ENCODE measurements at regions not wholly inside any gene's neighbourhood (a gene's known extent, or its start where the extent isn't known, plus 50 kb on each side); places are given as distances from the start of the nearest gene placed in this dataset.

DNA sequence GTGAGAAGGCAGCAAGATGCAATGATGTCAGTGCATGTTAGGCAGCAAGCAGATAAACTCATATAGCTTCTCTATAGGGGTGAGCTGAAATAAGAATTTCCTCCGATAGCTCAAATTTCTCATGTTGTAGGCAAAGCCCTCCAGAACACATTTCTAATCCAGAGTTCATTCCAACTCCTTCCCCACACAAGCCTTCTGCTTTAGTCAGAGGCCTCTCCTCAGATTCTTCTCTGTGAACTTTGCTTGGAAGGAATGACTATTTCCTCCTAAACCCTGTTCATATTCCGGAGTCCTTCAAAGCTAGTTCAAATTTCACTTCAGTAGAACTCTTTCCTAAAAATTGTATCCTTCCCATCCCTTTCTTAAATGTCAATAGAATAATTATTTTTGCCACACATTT lies 144.8 kb downstream of the KCNJ2 start:
- TF ChIP-seq EZH2 (IDR thresholded peaks at IDR 0.05; ENCODE audit: borderline replicate concordance), result no peak
- TF ChIP-seq, protein P1, sequence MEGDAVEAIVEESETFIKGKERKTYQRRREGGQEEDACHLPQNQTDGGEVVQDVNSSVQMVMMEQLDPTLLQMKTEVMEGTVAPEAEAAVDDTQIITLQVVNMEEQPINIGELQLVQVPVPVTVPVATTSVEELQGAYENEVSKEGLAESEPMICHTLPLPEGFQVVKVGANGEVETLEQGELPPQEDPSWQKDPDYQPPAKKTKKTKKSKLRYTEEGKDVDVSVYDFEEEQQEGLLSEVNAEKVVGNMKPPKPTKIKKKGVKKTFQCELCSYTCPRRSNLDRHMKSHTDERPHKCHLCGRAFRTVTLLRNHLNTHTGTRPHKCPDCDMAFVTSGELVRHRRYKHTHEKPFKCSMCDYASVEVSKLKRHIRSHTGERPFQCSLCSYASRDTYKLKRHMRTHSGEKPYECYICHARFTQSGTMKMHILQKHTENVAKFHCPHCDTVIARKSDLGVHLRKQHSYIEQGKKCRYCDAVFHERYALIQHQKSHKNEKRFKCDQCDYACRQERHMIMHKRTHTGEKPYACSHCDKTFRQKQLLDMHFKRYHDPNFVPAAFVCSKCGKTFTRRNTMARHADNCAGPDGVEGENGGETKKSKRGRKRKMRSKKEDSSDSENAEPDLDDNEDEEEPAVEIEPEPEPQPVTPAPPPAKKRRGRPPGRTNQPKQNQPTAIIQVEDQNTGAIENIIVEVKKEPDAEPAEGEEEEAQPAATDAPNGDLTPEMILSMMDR (IDR thresholded peaks at IDR 0.05; ENCODE audit: poor library complexity), result no peak
- no peak for TF ChIP-seq EZH2phosphoT487 (IDR thresholded peaks at IDR 0.05; ENCODE audit: low read depth, severe bottlenecking, unreplicated experiment)
- DNase-seq (ENCODE audit: low spot score), result no peak
- 79% methylated on average over 2 of the region's 2 CpGs for WGBS (ENCODE audit: low lambda C conversion rate, missing lambda C conversion rate)
- no peaks in the 10 kb centered on the region for H3K36me3 ChIP-seq (replicated peaks; ENCODE audit: insufficient read depth, low read depth)
- H3K9me3 ChIP-seq (ENCODE audit: low read depth), result no peaks in the 10 kb centered on the region
- no peak overlapping the region for H3K4me2 ChIP-seq
- no peaks in the 10 kb centered on the region for H3K79me2 ChIP-seq
- H3K4me1 ChIP-seq (ENCODE audit: insufficient read depth), result no peaks in the 10 kb centered on the region
- no peaks in the 10 kb centered on the region for H3K27me3 ChIP-seq
- H3K9me2 ChIP-seq (replicated peaks; ENCODE audit: insufficient read depth), result no peaks in the 10 kb centered on the region
- H3K27ac ChIP-seq, result no peak overlapping the region
- no peak overlapping the region for H3K4me3 ChIP-seq
- H2AFZ ChIP-seq, result no peak overlapping the region
- no peaks in the 10 kb centered on the region for H4K20me1 ChIP-seq (ENCODE audit: insufficient read depth, poor library complexity, severe bottlenecking)

DNA sequence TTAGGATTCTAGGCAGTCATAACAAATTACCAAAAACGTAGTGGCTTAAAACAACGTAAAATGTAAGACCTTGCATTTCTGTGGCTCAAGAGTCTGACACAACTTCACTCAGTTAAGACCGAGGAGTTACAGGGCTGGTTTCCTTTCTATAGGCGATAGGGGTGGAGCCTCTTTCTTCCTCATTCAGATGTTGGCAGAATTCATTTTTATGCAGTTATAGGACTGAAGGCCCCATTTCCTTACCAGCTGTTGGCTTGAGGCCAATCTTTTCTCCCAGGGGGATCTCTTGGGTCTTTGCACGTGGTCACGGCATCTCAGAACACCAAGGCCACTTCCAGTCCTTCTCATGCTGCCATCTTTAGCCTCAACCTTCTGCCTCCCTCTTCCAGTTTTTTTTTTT lies 145.2 kb downstream of the KCNJ2 start:
- no peak for DNase-seq (ENCODE audit: low spot score)
- no peaks in the 10 kb centered on the region for H3K27me3 ChIP-seq
- no peaks in the 10 kb centered on the region for H3K4me1 ChIP-seq (ENCODE audit: insufficient read depth)
- H3K9me2 ChIP-seq (replicated peaks; ENCODE audit: insufficient read depth), result no peaks in the 10 kb centered on the region
- no peaks in the 10 kb centered on the region for H3K36me3 ChIP-seq (replicated peaks; ENCODE audit: insufficient read depth, low read depth)
- no peaks in the 10 kb centered on the region for H3K9me3 ChIP-seq (ENCODE audit: low read depth)
- 88% methylated on average over 6 of the region's 6 CpGs for WGBS (ENCODE audit: low lambda C conversion rate, missing lambda C conversion rate)
- TF ChIP-seq, protein P1 (IDR thresholded peaks at IDR 0.05; ENCODE audit: poor library complexity), result no peak
- no peak for TF ChIP-seq EZH2phosphoT487 (IDR thresholded peaks at IDR 0.05; ENCODE audit: low read depth, severe bottlenecking, unreplicated experiment)
- no peak overlapping the region for H2AFZ ChIP-seq
- no peak overlapping the region for H3K4me3 ChIP-seq
- no peaks in the 10 kb centered on the region for H3K79me2 ChIP-seq
- no peak overlapping the region for H3K27ac ChIP-seq
- H3K4me2 ChIP-seq, result no peak overlapping the region
- H4K20me1 ChIP-seq (ENCODE audit: insufficient read depth, poor library complexity, severe bottlenecking), result no peaks in the 10 kb centered on the region

DNA sequence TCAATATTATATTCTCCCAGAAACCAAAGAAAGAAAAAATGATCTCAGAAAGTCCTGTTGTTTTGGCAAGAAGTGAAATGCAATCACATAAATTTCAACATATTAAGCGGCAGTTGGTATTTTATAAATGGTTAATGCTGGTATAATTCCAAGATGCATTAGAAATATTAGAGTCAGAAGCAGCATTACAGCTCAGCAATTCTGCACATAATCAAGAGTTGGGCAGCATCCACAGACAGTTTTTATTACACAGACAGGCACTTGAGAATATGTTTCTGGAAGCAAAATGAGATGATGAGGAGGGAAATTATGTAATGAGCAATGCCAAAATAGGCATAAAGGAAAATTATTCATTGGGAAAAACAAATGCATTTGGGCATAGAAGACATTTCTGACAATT lies 148.1 kb downstream of the KCNJ2 start:
- TF ChIP-seq EZH2 (IDR thresholded peaks at IDR 0.05; ENCODE audit: borderline replicate concordance) (no peak), EZH2phosphoT487 (IDR thresholded peaks at IDR 0.05; ENCODE audit: low read depth, severe bottlenecking, unreplicated experiment) (no peak)
- TF ChIP-seq, protein P1 (IDR thresholded peaks at IDR 0.05; ENCODE audit: poor library complexity), result no peak
- WGBS (ENCODE audit: low lambda C conversion rate, missing lambda C conversion rate), result 63% methylated on average over 1 of the region's 1 CpG
- Histone ChIP-seq H3K4me3 (no peak overlapping the region), H3K36me3 (replicated peaks; ENCODE audit: insufficient read depth, low read depth) (no peaks in the 10 kb centered on the region), H3K9me2 (replicated peaks; ENCODE audit: insufficient read depth) (no peaks in the 10 kb centered on the region), H3K4me2 (no peak overlapping the region), H2AFZ (no peak overlapping the region), H3K9me3 (ENCODE audit: low read depth) (no peaks in the 10 kb centered on the region), H3K27ac (no peak overlapping the region), H3K4me1 (ENCODE audit: insufficient read depth) (no peaks in the 10 kb centered on the region), H4K20me1 (ENCODE audit: insufficient read depth, poor library complexity, severe bottlenecking) (no peaks in the 10 kb centered on the region), H3K79me2 (no peaks in the 10 kb centered on the region), H3K27me3 (no peaks in the 10 kb centered on the region)
- DNase-seq (ENCODE audit: low spot score), result no peak

DNA sequence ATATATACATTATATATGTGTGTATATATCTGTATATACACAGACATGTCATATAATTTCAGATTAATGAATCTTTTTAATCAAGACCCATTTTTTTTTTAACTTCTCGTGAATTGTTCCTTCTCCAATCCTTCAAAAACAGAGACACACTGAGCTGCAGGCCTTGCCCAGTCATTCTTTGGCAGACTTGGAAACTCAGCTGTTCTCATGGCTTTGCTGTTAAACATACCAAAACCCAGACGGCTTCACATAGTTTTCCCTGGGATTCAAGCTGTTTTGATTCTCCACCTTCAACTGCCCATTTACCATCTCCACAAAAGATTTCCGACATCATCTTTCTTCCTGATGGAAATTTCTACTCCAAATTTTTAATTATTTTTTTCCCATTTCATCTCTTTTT lies 148.7 kb downstream of the KCNJ2 start:
- DNase-seq (ENCODE audit: low spot score), result no peak
- H4K20me1 ChIP-seq (ENCODE audit: insufficient read depth, poor library complexity, severe bottlenecking), result no peaks in the 10 kb centered on the region
- H3K9me2 ChIP-seq (replicated peaks; ENCODE audit: insufficient read depth), result no peaks in the 10 kb centered on the region
- 87% methylated on average over 3 of the region's 3 CpGs for WGBS (ENCODE audit: low lambda C conversion rate, missing lambda C conversion rate)
- H3K79me2 ChIP-seq, result no peaks in the 10 kb centered on the region
- no peaks in the 10 kb centered on the region for H3K36me3 ChIP-seq (replicated peaks; ENCODE audit: insufficient read depth, low read depth)
- H3K27me3 ChIP-seq, result no peaks in the 10 kb centered on the region
- H3K27ac ChIP-seq, result no peak overlapping the region
- no peak overlapping the region for H2AFZ ChIP-seq
- H3K4me2 ChIP-seq, result no peak overlapping the region
- H3K9me3 ChIP-seq (ENCODE audit: low read depth), result no peaks in the 10 kb centered on the region
- H3K4me1 ChIP-seq (ENCODE audit: insufficient read depth), result no peaks in the 10 kb centered on the region
- TF ChIP-seq EZH2phosphoT487 (IDR thresholded peaks at IDR 0.05; ENCODE audit: low read depth, severe bottlenecking, unreplicated experiment) (no peak), EZH2 (IDR thresholded peaks at IDR 0.05; ENCODE audit: borderline replicate concordance) (no peak)
- TF ChIP-seq, protein P1 (IDR thresholded peaks at IDR 0.05; ENCODE audit: poor library complexity), result no peak
- H3K4me3 ChIP-seq, result no peak overlapping the region

Data from hepatocyte (in vitro differentiated cells).